ENCODE measurements at regions not wholly inside any gene's neighbourhood (a gene's known extent, or its start where the extent isn't known, plus 50 kb on each side); places are given as distances from the start of the nearest gene placed in this dataset.

GRCh38 chr2:126506786-126507185 lies 149.2 kb upstream of the GYPC start:
- Histone ChIP-seq H3K27ac (ENCODE audit: extremely low read length, insufficient read depth, low read length) (no peak overlapping the region), H3K9me3 (ENCODE audit: low read length) (no peaks in the 10 kb centered on the region), H3K9ac (ENCODE audit: insufficient read depth, low read depth, low read length) (no peak overlapping the region), H3K27me3 (ENCODE audit: control insufficient read depth in 1 of 2, insufficient read depth in 2 of 2, low read length in 2 of 2) (no peaks in the 10 kb centered on the region), H4K20me1 (ENCODE audit: insufficient read depth, low read length) (no peaks in the 10 kb centered on the region), H3K36me3 (replicated peaks in 1 of 2; ENCODE audit: control insufficient read depth in 1 of 2, insufficient read depth in 2 of 2, low read length in 2 of 2) (no peaks in the 10 kb centered on the region), H2AFZ (ENCODE audit: low read length) (no peak overlapping the region), H3K4me1 (ENCODE audit: insufficient read depth, low read length) (peaks cover 11% of the 10 kb centered on the region), H3K4me3 (replicated peaks in 1 of 3; ENCODE audit: insufficient read depth in 1 of 3, low read depth in 2 of 3, low read length in 3 of 3) (no peak overlapping the region), H3K79me2 (ENCODE audit: insufficient read depth, low read length) (no peaks in the 10 kb centered on the region), H3K4me2 (ENCODE audit: low read depth, low read length) (no peak overlapping the region)
- POLR2A ChIA-PET: no interaction called here
- no peak for DNase-seq (ENCODE audit: low spot score)
- intact Hi-C loops (cut with micrococcal nuclease; ENCODE audit: unreplicated experiment) (no loop called here), in situ Hi-C loops (cut with HindIII; ENCODE audit: extremely low pct_ligation_motif_present, low pct_unique_long_range_greater_than_20kb) (no loop called here)
- CTCF ChIA-PET (ENCODE audit: low intra/inter-chr PET ratio, low total read pairs): no interaction called here
- BruUV-seq (replicated peaks): no TSS peak
- FAIRE-seq: no peak
- ATAC-seq: peak; percentile 35; the same call in 2 of the 3 replicates
- 0% methylated on average over 1 of the region's 1 CpG for WGBS (ENCODE audit: low lambda C conversion rate)
- no peak for TF ChIP-seq ZNF510 (CRISPR knock-in tag; IDR thresholded peaks at IDR 0.05; ENCODE audit: low read depth)
- TF ChIP-seq RAD51 (IDR thresholded peaks at IDR 0.05; ENCODE audit: borderline replicate concordance): no peak
- TF ChIP-seq ZNF512 (CRISPR knock-in tag; IDR thresholded peaks at IDR 0.05): no peak
- no peak for TF ChIP-seq ZNF589 (CRISPR knock-in tag; conservative IDR thresholded peaks at IDR 0.05)
- no peak for TF ChIP-seq MTERF4 (CRISPR knock-in tag; IDR thresholded peaks at IDR 0.05)
- no peak for TF ChIP-seq ZBTB39 (CRISPR knock-in tag; IDR thresholded peaks at IDR 0.05)
- no peak for TF ChIP-seq ZNF496 (CRISPR knock-in tag; IDR thresholded peaks at IDR 0.05; ENCODE audit: insufficient replicate concordance)
- TF ChIP-seq ZSCAN29 (CRISPR knock-in tag; conservative IDR thresholded peaks at IDR 0.05): no peak
- no peak for TF ChIP-seq ZNF512B (CRISPR knock-in tag; IDR thresholded peaks at IDR 0.05; ENCODE audit: borderline replicate concordance)
- TF ChIP-seq NR2C2 (CRISPR knock-in tag; IDR thresholded peaks at IDR 0.05; ENCODE audit: borderline replicate concordance): no peak
- TF ChIP-seq POLR2A (IDR thresholded peaks at IDR 0.05; ENCODE audit: insufficient read depth in 1 of 2, low read depth in 2 of 2, low read length in 2 of 2): no peak
- no peak for TF ChIP-seq TMF1 (CRISPR knock-in tag; IDR thresholded peaks at IDR 0.05; ENCODE audit: low read depth)
- no peak for TF ChIP-seq PREB (CRISPR knock-in tag; IDR thresholded peaks at IDR 0.05)
- TF ChIP-seq ZNF432 (CRISPR knock-in tag; IDR thresholded peaks at IDR 0.05; ENCODE audit: borderline replicate concordance): no peak
- TF ChIP-seq ARNTL (CRISPR knock-in tag; IDR thresholded peaks at IDR 0.05): no peak
- TF ChIP-seq WIZ (CRISPR knock-in tag; IDR thresholded peaks at IDR 0.05): no peak

Data from HepG2 (cell line).